ENCODE measurements at regions not wholly inside any gene's neighbourhood (a gene's known extent, or its start where the extent isn't known, plus 50 kb on each side); places are given as distances from the start of the nearest gene placed in this dataset.
"Not testable (repeated sequence)": the region's sequence is repeated elsewhere in the genome, so short reads cannot be mapped to it uniquely, and the experiment has no call there.

DNA sequence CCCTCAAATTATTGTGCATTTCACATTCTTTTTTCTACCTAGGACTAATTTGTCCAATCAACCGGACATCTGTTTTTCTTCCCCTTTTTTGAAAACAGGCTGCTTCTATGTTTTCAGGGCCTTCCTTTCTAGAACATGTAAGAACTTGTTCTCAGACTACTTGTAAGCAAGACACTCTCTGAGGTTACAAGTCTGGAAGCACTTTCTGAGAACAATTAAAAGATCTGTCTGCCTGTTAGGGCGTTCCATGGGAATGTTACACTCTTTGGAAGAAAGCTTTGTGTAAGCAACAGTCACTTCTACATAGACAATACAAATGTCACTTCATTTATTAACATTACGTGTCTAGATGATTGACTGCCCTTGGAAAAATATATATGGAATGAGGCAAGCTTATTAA, 50.9 kb upstream of the HSPB3 start:
- H3K4me1 ChIP-seq (ENCODE audit: control insufficient read depth in 1 of 2, insufficient read depth in 2 of 2, low read length in 2 of 2), result no peaks in the 10 kb centered on the region
- no peak overlapping the region for H3K9ac ChIP-seq (ENCODE audit: low read depth in 1 of 2, low read length in 2 of 2)
- no peaks in the 10 kb centered on the region for H3K9me3 ChIP-seq (ENCODE audit: control insufficient read depth in 1 of 2, low read length in 2 of 2)
- no peak overlapping the region for H3K4me3 ChIP-seq (ENCODE audit: low read depth in 1 of 2, low read length in 2 of 2)
- no peaks in the 10 kb centered on the region for H3K36me3 ChIP-seq (ENCODE audit: control insufficient read depth in 1 of 2, insufficient read depth in 2 of 2, low read length in 2 of 2)
- no peaks in the 10 kb centered on the region for H3K27me3 ChIP-seq (ENCODE audit: control insufficient read depth in 1 of 2, insufficient read depth in 2 of 2, low read length in 2 of 2)
- H3K27ac ChIP-seq (ENCODE audit: low read depth, low read length), result no peak overlapping the region

DNA sequence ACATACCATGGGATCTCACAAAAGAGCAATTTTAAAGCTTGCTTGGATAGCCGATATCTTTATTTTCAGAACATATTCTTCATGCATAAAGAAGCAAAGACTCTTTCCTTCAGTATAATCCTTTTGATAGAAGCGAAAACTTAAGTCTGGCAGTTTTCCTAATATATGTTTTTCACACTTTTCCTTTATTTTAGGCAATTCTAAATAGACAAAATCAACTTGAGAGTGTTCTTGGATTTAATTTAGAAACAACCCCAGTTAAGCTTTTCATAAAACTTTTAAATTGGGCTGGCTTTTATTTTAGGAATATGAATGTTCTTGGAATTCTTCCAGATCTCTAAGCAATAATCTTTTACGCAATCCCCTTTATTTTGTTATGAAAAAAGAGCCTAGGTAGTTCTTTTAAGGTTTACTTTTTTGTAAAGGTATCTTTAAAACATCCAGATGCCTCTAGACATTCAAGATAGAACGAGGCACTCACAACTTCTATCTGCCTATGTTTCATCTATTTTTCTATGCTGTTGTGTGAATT, 51.5 kb upstream of the HSPB3 start:
- Histone ChIP-seq H3K27me3 (ENCODE audit: control insufficient read depth in 1 of 2, insufficient read depth in 2 of 2, low read length in 2 of 2) (no peaks in the 10 kb centered on the region), H3K9ac (ENCODE audit: low read depth in 1 of 2, low read length in 2 of 2) (no peak overlapping the region), H3K36me3 (ENCODE audit: control insufficient read depth in 1 of 2, insufficient read depth in 2 of 2, low read length in 2 of 2) (no peaks in the 10 kb centered on the region), H3K4me1 (ENCODE audit: control insufficient read depth in 1 of 2, insufficient read depth in 2 of 2, low read length in 2 of 2) (no peaks in the 10 kb centered on the region), H3K27ac (ENCODE audit: low read depth, low read length) (no peak overlapping the region), H3K4me3 (ENCODE audit: low read depth in 1 of 2, low read length in 2 of 2) (no peak overlapping the region), H3K9me3 (ENCODE audit: control insufficient read depth in 1 of 2, low read length in 2 of 2) (no peaks in the 10 kb centered on the region)

DNA sequence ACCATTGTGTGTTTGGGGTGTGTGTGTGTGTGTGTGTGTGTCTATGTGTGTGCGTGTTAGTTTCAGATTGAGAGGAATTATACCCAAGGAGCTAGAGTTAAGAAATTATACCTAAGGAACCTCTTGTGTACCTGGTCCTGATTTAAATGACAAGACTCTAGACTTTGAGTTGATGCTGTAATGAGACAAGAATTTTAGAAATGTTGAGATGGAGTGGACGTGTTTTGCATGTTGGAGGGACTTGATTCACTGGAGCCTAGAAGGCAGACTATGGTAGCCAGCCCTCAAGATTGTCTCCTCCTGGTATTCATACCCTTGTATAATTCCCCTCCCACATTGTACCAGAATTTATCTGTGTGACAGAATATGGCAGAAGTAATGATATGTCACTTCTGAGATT, 52.4 kb upstream of the HSPB3 start:
- H3K4me1 ChIP-seq (ENCODE audit: control insufficient read depth in 1 of 2, insufficient read depth in 2 of 2, low read length in 2 of 2), result no peaks in the 10 kb centered on the region
- H3K27me3 ChIP-seq (ENCODE audit: control insufficient read depth in 1 of 2, insufficient read depth in 2 of 2, low read length in 2 of 2), result no peaks in the 10 kb centered on the region
- no peak overlapping the region for H3K9ac ChIP-seq (ENCODE audit: low read depth in 1 of 2, low read length in 2 of 2)
- H3K4me3 ChIP-seq (ENCODE audit: low read depth in 1 of 2, low read length in 2 of 2), result no peak overlapping the region
- no peaks in the 10 kb centered on the region for H3K9me3 ChIP-seq (ENCODE audit: control insufficient read depth in 1 of 2, low read length in 2 of 2)
- H3K27ac ChIP-seq (ENCODE audit: low read depth, low read length), result no peak overlapping the region
- no peaks in the 10 kb centered on the region for H3K36me3 ChIP-seq (ENCODE audit: control insufficient read depth in 1 of 2, insufficient read depth in 2 of 2, low read length in 2 of 2)

DNA sequence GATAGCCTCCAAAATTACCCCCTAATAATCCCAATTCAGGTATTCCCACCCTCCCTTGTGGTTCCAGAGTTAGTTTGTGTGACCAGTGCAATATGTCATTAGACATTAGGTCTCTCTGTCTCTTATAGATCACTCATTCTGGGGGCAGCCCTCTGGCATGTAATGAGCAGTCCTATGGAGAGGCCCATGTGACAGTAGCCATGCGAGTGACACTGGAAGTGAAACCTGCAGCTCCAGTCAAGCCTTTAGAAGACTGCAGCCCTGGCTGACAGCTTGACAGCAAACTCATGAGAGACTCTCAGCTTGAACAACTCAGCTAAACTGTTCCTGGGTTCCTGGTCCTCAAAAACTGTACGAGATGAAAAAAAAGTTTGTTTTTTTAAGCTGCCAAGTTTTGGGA, 54.0 kb upstream of the HSPB3 start:
- H3K27me3 ChIP-seq (ENCODE audit: control insufficient read depth in 1 of 2, insufficient read depth in 2 of 2, low read length in 2 of 2), result no peaks in the 10 kb centered on the region
- no peak overlapping the region for H3K4me3 ChIP-seq (ENCODE audit: low read depth in 1 of 2, low read length in 2 of 2)
- H3K36me3 ChIP-seq (ENCODE audit: control insufficient read depth in 1 of 2, insufficient read depth in 2 of 2, low read length in 2 of 2), result no peaks in the 10 kb centered on the region
- H3K9ac ChIP-seq (ENCODE audit: low read depth in 1 of 2, low read length in 2 of 2), result no peak overlapping the region
- no peaks in the 10 kb centered on the region for H3K4me1 ChIP-seq (ENCODE audit: control insufficient read depth in 1 of 2, insufficient read depth in 2 of 2, low read length in 2 of 2)
- H3K9me3 ChIP-seq (ENCODE audit: control insufficient read depth in 1 of 2, low read length in 2 of 2), result no peaks in the 10 kb centered on the region
- H3K27ac ChIP-seq (ENCODE audit: low read depth, low read length), result no peak overlapping the region

DNA sequence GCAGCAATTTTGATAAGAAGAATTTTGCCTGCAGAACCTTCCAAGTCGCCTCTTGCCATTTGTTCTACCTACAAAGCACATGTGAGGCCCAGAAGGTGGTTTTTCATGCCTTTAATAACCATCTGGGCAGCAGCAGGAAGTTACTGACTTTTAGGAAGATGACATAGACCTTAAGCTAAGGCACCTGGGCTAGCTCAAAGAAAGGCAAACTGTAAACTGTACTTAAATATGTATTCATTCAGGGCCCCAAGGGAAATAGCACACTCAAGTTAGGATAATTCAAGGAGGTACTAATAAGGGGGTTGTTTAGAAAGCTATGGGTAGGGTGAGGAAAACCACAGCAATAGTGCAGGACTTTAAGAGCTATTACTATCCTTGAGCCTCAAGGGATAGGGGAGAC, 57.3 kb upstream of the HSPB3 start:
- no peaks in the 10 kb centered on the region for H3K27me3 ChIP-seq (ENCODE audit: control insufficient read depth in 1 of 2, insufficient read depth in 2 of 2, low read length in 2 of 2)
- H3K27ac ChIP-seq (ENCODE audit: low read depth, low read length), result no peak overlapping the region
- no peak overlapping the region for H3K9ac ChIP-seq (ENCODE audit: low read depth in 1 of 2, low read length in 2 of 2)
- no peaks in the 10 kb centered on the region for H3K36me3 ChIP-seq (ENCODE audit: control insufficient read depth in 1 of 2, insufficient read depth in 2 of 2, low read length in 2 of 2)
- no peaks in the 10 kb centered on the region for H3K9me3 ChIP-seq (ENCODE audit: control insufficient read depth in 1 of 2, low read length in 2 of 2)
- no peaks in the 10 kb centered on the region for H3K4me1 ChIP-seq (ENCODE audit: control insufficient read depth in 1 of 2, insufficient read depth in 2 of 2, low read length in 2 of 2)
- no peak overlapping the region for H3K4me3 ChIP-seq (ENCODE audit: low read depth in 1 of 2, low read length in 2 of 2)

DNA sequence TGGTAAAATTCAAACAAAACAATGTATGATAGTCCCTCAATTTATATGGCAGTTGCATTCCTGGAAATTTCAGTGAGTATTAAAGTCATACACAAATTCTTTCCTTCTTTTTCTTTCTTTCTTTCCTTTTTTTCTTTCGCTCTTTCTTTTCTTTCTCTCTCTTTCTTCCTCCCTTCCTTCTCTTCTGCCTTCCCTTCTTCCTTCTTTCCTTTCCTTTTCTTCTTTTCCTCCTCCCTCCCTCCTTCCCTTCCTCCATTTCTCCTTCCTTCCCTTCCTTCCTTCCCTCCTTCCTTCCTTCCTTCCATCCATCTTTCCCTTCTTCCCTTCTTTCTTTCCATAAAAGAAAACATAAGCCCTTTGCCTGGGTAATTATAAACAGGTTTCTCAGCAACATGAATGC, 58.1 kb upstream of the HSPB3 start:
- Histone ChIP-seq H3K9me3 (ENCODE audit: control insufficient read depth in 1 of 2, low read length in 2 of 2) (no peaks in the 10 kb centered on the region), H3K4me3 (ENCODE audit: low read depth in 1 of 2, low read length in 2 of 2) (no peak overlapping the region), H3K9ac (ENCODE audit: low read depth in 1 of 2, low read length in 2 of 2) (no peak overlapping the region), H3K27me3 (ENCODE audit: control insufficient read depth in 1 of 2, insufficient read depth in 2 of 2, low read length in 2 of 2) (no peaks in the 10 kb centered on the region), H3K4me1 (ENCODE audit: control insufficient read depth in 1 of 2, insufficient read depth in 2 of 2, low read length in 2 of 2) (no peaks in the 10 kb centered on the region), H3K36me3 (ENCODE audit: control insufficient read depth in 1 of 2, insufficient read depth in 2 of 2, low read length in 2 of 2) (no peaks in the 10 kb centered on the region), H3K27ac (ENCODE audit: low read depth, low read length) (no peak overlapping the region)

DNA sequence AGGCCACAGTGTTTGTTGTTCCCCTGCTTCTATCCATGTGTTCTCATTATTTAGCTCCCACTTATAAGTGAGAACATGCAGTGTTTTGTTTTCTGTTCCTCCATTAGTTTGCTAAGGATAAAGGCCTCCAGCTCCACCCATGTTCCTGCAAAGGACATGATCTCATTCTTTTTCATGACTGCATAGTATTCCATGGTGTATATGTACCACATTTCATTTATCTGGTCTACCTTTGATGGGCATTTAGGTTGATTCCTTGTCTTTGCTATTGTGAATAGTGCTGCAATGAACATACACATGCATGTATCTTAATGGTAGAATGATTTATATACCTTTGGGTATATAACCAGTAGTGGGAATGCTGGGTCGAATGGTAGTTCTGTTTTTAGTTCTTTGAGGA, 62.5 kb upstream of the HSPB3 start:
- not testable (repeated sequence) for H3K4me1 ChIP-seq (ENCODE audit: control insufficient read depth in 1 of 2, insufficient read depth in 2 of 2, low read length in 2 of 2); H3K9me3 ChIP-seq (ENCODE audit: control insufficient read depth in 1 of 2, low read length in 2 of 2); H3K4me3 ChIP-seq (ENCODE audit: low read depth in 1 of 2, low read length in 2 of 2); H3K9ac ChIP-seq (ENCODE audit: low read depth in 1 of 2, low read length in 2 of 2); H3K36me3 ChIP-seq (ENCODE audit: control insufficient read depth in 1 of 2, insufficient read depth in 2 of 2, low read length in 2 of 2); H3K27ac ChIP-seq (ENCODE audit: low read depth, low read length); H3K27me3 ChIP-seq (ENCODE audit: control insufficient read depth in 1 of 2, insufficient read depth in 2 of 2, low read length in 2 of 2)

DNA sequence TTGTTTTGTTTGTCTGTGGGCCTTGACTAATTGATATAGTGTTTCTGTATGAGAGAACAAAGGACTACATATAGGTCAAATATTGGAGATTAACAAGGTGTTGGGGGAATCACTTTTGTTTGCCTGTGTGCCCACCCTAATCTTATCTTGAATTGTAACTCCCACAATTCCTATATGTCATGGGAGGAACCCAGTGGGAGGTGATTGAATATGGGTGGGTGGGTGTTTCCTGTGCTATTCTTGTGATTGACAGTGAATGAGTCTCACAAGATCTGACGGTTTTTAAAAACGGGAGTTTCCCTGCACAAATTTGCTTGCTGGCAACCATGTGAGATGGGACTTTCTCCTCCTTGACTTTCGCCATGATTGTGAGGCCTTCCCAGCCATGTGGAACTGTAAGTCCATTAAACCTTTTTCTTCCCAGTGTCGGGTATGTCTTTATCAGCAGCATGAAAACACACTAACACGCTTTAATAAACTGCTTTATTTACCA, 64.9 kb upstream of the HSPB3 start:
- no peak overlapping the region for H3K9ac ChIP-seq (ENCODE audit: low read depth in 1 of 2, low read length in 2 of 2)
- H3K4me1 ChIP-seq (ENCODE audit: control insufficient read depth in 1 of 2, insufficient read depth in 2 of 2, low read length in 2 of 2), result no peaks in the 10 kb centered on the region
- no peak overlapping the region for H3K4me3 ChIP-seq (ENCODE audit: low read depth in 1 of 2, low read length in 2 of 2)
- H3K27me3 ChIP-seq (ENCODE audit: control insufficient read depth in 1 of 2, insufficient read depth in 2 of 2, low read length in 2 of 2), result no peaks in the 10 kb centered on the region
- no peaks in the 10 kb centered on the region for H3K36me3 ChIP-seq (ENCODE audit: control insufficient read depth in 1 of 2, insufficient read depth in 2 of 2, low read length in 2 of 2)
- H3K27ac ChIP-seq (ENCODE audit: low read depth, low read length), result no peak overlapping the region
- no peaks in the 10 kb centered on the region for H3K9me3 ChIP-seq (ENCODE audit: control insufficient read depth in 1 of 2, low read length in 2 of 2)

DNA sequence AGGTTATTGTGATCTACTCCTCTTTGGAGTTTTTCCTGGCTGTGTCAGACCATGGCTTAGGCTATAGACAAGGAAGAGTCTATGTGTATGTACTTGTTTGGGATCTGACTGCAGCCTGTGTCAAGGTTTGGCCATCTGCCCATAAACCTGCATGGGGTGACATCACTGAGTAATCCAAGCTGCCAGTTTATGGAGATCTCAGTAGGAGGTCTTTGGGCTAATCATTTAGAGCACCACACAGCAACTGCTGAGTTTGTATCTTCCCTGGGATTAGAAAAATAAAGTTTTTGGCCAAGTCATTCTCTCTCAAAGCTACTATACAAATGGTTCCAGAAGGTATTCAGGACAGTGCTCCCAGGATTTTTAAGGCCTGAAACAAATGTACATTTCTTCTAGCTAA, 65.5 kb upstream of the HSPB3 start:
- no peaks in the 10 kb centered on the region for H3K9me3 ChIP-seq (ENCODE audit: control insufficient read depth in 1 of 2, low read length in 2 of 2)
- no peaks in the 10 kb centered on the region for H3K4me1 ChIP-seq (ENCODE audit: control insufficient read depth in 1 of 2, insufficient read depth in 2 of 2, low read length in 2 of 2)
- no peak overlapping the region for H3K27ac ChIP-seq (ENCODE audit: low read depth, low read length)
- H3K27me3 ChIP-seq (ENCODE audit: control insufficient read depth in 1 of 2, insufficient read depth in 2 of 2, low read length in 2 of 2), result no peaks in the 10 kb centered on the region
- H3K9ac ChIP-seq (ENCODE audit: low read depth in 1 of 2, low read length in 2 of 2), result no peak overlapping the region
- H3K4me3 ChIP-seq (ENCODE audit: low read depth in 1 of 2, low read length in 2 of 2), result no peak overlapping the region
- H3K36me3 ChIP-seq (ENCODE audit: control insufficient read depth in 1 of 2, insufficient read depth in 2 of 2, low read length in 2 of 2), result no peaks in the 10 kb centered on the region

DNA sequence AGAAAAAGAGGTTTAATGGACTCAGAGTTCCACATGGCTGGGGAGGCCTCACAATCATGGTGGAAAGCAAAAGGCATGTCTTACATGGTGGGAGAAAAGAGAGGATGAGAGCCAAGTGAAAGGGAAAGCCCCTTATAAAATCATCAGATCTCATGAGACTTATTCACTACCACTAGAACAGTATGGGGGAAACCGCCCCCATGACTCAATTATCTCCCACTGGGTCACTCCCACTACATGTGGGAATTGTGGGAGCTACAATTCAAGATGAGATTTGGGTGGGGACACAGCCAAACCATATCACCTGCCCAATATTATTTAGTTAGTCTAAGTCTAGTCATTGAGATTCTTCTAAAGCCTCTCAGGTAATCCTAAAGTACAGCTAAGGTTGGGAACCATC, 66.1 kb upstream of the HSPB3 start:
- H3K9me3 ChIP-seq (ENCODE audit: control insufficient read depth in 1 of 2, low read length in 2 of 2); H3K27me3 ChIP-seq (ENCODE audit: control insufficient read depth in 1 of 2, insufficient read depth in 2 of 2, low read length in 2 of 2); H3K27ac ChIP-seq (ENCODE audit: low read depth, low read length): not testable (repeated sequence)

DNA sequence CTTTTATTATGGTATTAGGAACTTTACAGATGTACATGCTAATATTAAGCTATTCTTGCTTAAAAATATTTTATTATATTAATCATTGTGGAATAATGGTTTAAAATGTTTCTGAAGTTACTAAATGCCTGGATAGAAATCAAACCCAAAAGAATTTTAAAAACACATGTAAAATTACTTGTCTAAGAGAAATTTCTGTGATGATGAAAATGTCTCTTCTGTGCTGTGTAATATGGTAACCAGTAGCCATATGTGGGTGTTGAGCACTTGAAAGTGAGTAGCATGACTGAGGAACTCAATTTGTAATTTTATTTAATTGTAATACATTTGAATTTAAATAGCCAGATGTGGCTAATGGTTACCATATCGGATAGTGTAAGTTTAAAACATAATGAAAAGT, 66.7 kb upstream of the HSPB3 start:
- Histone ChIP-seq H3K27ac (ENCODE audit: low read depth, low read length) (no peak overlapping the region), H3K9ac (ENCODE audit: low read depth in 1 of 2, low read length in 2 of 2) (no peak overlapping the region), H3K9me3 (ENCODE audit: control insufficient read depth in 1 of 2, low read length in 2 of 2) (no peaks in the 10 kb centered on the region), H3K4me1 (ENCODE audit: control insufficient read depth in 1 of 2, insufficient read depth in 2 of 2, low read length in 2 of 2) (peaks cover 7 to 9% of the 10 kb centered on the region in 2 donors), H3K27me3 (ENCODE audit: control insufficient read depth in 1 of 2, insufficient read depth in 2 of 2, low read length in 2 of 2) (no peaks in the 10 kb centered on the region), H3K4me3 (ENCODE audit: low read depth in 1 of 2, low read length in 2 of 2) (no peak overlapping the region), H3K36me3 (ENCODE audit: control insufficient read depth in 1 of 2, insufficient read depth in 2 of 2, low read length in 2 of 2) (no peaks in the 10 kb centered on the region)

More for the DNA sequence above, 66.1 kb upstream of the HSPB3 start:
- not testable (repeated sequence) for H3K36me3 ChIP-seq (ENCODE audit: control insufficient read depth in 1 of 2, insufficient read depth in 2 of 2, low read length in 2 of 2); H3K4me1 ChIP-seq (ENCODE audit: control insufficient read depth in 1 of 2, insufficient read depth in 2 of 2, low read length in 2 of 2); H3K4me3 ChIP-seq (ENCODE audit: low read depth in 1 of 2, low read length in 2 of 2); H3K9ac ChIP-seq (ENCODE audit: low read depth in 1 of 2, low read length in 2 of 2)

All from duodenal mucosa (tissue), 2 donors.